Pulmonary artery endothelial cell (primary cell): ENCODE measurements at regions not wholly inside any gene's neighbourhood (a gene's known extent, or its start where the extent isn't known, plus 50 kb on each side); places are given as distances from the start of the nearest gene placed in this dataset.
"Not testable (repeated sequence)": the region's sequence is repeated elsewhere in the genome, so short reads cannot be mapped to it uniquely, and the experiment has no call there.

Experiments
- DNase-seq: peaks from one replicate; pipeline ENCODE4 v3.0.0-alpha.2; 2011; ENCODE audit warnings: low read depth, low spot score

- DNase-seq = no peak
These were observed 133.5 kb upstream of the KRAS start for GRCh38 chr12:25384038-25384892.

GRCh38 chr12:25382311-25383106 lies 131.8 kb upstream of the KRAS start:
- DNase-seq = no peak

- DNase-seq = no peak
These were observed 126.9 kb upstream of the KRAS start for GRCh38 chr12:25377469-25378177.

GRCh38 chr12:25376985-25377384 lies 126.3 kb upstream of the KRAS start:
- no peak for DNase-seq

- no peak for DNase-seq
These were observed 125.7 kb upstream of the KRAS start for GRCh38 chr12:25376407-25376806.

- no peak for DNase-seq
These were observed 122.5 kb upstream of the KRAS start for GRCh38 chr12:25372969-25373817.

- no peak for DNase-seq
These were observed 121.3 kb upstream of the KRAS start for GRCh38 chr12:25372002-25372401.

- no peak for DNase-seq
These were observed 117.8 kb upstream of the KRAS start for GRCh38 chr12:25368557-25368956.

- no peak for DNase-seq
These were observed 115.4 kb upstream of the KRAS start for GRCh38 chr12:25366122-25366521.

- no peak for DNase-seq
These were observed 114.6 kb upstream of the KRAS start for GRCh38 chr12:25365340-25365730.

GRCh38 chr12:25364529-25365339 lies 114.0 kb upstream of the KRAS start:
- DNase-seq = no peak

- DNase-seq = no peak
These were observed 111.9 kb upstream of the KRAS start for GRCh38 chr12:25362646-25363045.

- DNase-seq = no peak
These were observed 110.8 kb upstream of the KRAS start for GRCh38 chr12:25361511-25361910.

- no peak for DNase-seq
These were observed 106.9 kb upstream of the KRAS start for GRCh38 chr12:25357595-25357994.

- DNase-seq = not testable (repeated sequence)
These were observed 102.2 kb upstream of the KRAS start for GRCh38 chr12:25352942-25353341.

- no peak for DNase-seq
These were observed 101.6 kb upstream of the KRAS start for GRCh38 chr12:25352083-25352918.

GRCh38 chr12:25348593-25348895 lies 97.8 kb upstream of the KRAS start:
- no peak for DNase-seq

GRCh38 chr12:25347716-25348592 lies 97.2 kb upstream of the KRAS start:
- no peak for DNase-seq

GRCh38 chr12:25341877-25342276 lies 91.1 kb upstream of the KRAS start:
- DNase-seq = not testable (repeated sequence)
